ENCODE measurements at regions not wholly inside any gene's neighbourhood (a gene's known extent, or its start where the extent isn't known, plus 50 kb on each side); places are given as distances from the start of the nearest gene placed in this dataset.

DNA sequence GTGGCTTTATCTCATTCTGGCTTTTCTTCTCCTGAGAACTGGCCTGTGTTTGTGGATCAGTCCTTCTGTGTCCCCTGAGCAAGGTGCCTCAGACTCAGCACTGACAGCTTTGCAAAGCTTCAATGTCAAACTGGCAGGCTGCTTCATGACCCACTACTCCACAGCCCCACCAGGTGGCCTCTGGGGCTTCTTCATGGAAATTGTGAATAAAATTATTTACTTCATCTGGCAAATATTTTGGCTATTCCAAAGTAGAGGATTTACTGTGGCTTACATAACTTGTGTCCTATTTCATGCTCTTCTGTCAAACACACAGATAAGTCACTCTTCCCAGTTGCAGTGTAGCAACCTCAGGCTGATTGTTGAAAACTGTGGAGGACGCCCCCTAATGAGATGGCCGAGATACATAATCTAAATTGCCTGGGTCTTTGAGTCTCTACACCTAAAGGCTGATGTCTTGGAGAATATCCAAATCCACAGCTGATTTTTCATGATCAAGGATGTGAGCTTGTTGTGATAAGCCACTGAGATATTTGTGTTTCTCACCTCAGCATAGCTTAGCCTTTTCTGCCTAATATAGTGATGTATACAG, 721.9 kb upstream of the SLC10A2 start:
- DNase-seq (ENCODE audit: low read depth) = no peak

DNA sequence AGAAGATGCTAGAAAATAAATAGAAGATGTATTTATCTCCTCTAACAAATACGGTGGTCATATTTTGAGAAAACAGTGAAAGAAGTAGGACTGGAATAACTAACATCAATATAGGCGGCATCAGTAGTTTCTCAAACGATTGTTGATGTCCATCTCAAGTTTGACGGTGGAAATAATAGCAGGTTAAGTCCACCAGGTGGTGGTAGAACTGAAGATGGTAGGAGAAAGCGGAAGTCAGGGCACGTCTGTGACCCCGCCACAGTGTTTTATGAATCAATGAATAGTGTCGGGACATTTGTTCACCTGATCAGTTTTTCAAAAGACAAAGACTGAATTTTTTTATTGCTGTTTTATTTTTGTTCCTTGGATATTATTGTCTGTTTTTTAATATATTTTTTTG, 706.4 kb upstream of the SLC10A2 start:
- DNase-seq (ENCODE audit: low read depth) = no peak

DNA sequence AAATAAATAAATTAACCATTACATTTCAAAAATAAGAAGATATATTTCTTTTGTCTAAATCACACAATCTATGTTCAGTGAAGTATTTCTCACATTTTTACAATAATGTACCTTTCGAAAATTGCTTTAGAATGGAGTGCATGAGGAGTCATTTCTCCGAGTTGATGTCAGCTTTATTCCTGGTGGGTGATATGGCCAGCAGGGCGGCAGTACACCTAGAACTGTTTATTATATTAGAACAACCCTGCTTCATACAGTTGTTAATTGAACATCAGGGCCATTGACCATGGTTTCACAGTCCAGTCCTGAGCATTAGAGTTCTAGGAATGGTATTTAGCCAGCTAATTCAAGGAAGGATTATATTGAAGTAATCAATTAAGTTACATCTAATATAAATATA, 696.3 kb upstream of the SLC10A2 start:
- DNase-seq (ENCODE audit: low read depth) = no peak

- DNase-seq (ENCODE audit: low read depth) = no peak
Measured at GRCh38 chr13:103759361-103759760, 693.1 kb upstream of the SLC10A2 start.

DNA sequence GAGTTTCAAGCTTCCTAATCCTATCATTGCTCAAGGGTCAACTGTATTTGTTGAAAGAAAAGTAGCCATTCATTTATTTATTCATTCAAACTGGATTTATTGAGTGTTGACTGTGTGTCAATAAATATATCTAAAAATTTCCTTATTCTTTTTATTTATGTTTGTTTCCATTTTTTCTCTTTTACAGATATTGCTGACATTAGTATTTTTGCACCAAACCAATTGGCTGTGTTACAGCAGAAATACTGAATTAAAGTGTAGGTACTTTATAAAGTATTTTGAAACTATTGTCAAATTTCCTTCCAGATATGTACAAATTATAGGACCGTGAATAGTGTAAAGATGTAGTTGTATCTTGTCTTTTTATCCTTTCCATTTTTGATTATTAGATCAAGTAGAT, 692.0 kb upstream of the SLC10A2 start:
- DNase-seq (ENCODE audit: low read depth) = no peak

GRCh38 chr13:103757361-103757760, 691.1 kb upstream of the SLC10A2 start:
- no peak for DNase-seq (ENCODE audit: low read depth)

DNA sequence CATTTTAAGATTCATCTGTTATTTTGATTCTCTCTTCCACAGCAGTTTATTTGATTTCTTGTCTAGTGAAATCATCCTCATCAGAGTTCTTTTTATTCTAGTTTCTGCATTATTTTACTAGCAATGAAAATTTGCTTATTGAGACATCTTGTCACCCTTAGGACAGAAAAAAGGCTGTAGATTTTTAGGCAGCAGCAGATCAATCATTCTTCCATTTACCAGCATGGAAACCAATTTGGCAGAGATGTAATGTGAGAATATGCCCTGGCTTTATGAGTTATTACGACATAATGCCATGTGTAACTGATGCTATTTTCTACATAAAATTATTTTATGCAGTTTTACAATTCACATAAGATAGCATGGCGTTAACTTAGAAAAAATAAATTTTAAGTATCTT, 688.6 kb upstream of the SLC10A2 start:
- DNase-seq (ENCODE audit: low read depth) = no peak

GRCh38 chr13:103734837-103735236, 668.6 kb upstream of the SLC10A2 start:
- DNase-seq (ENCODE audit: low read depth) = no peak

DNA sequence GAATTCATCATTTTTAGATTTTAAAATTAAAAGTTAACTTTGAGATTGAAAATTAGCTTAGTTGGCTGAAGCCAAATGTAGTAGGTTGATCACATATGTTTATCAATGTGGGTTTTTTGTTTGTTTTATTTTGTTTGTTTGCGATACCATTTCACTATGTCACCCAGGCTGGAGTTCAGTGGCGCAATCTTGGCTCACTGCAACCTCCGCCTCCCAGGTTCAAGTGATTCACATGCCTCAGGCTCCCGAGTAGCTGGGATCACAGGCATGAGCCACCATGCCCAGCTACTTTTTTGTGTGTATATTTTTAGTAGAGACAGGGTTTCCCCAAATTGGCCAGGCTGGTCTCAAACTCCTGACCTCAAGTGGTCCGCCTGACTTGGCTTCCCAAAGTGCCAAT, 665.7 kb upstream of the SLC10A2 start:
- DNase-seq (ENCODE audit: low read depth) = no peak

DNA sequence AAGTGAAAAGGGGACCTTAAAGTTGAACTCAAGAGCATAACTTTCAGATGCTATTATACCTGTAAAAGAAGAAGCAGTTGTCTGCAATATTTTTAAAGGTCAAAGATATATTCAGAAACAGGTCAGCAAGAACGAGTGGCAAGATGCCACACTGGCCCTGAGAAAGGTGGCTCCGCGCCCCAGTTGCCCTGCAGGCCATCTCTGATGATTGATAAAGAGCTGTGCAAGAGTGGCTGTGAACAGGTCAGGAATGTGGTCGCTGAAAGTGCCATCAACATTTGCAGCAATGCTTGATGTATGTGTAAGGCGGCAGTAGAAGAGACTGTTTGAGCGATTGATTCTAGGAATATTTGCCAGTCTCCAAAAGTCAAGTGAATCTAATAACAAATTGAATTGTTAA, 664.2 kb upstream of the SLC10A2 start:
- DNase-seq (ENCODE audit: low read depth) = no peak

DNA sequence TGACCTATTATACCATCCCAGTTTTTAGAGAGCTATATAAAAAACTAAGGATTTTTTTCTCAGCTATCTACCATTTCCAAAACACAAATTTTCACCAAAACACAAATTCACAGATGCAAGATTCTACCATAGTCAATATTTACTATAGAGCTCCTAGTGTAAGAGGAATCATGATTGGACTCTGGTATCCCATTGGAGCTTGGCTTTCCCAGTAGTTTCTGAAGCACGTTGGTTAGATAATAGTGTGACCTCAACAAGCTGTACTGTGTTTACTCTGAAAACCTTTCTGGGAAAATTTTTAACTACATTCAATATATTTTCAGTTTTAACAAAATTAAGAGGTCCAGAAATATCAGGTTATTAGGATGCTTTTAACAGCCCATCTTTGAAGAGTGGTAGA, 660.6 kb upstream of the SLC10A2 start:
- DNase-seq (ENCODE audit: low read depth) = no peak

- DNase-seq (ENCODE audit: low read depth) = no peak
Measured at GRCh38 chr13:103716718-103717117, 650.5 kb upstream of the SLC10A2 start.

- DNase-seq (ENCODE audit: low read depth) = no peak
Measured at GRCh38 chr13:103715335-103715734, 649.1 kb upstream of the SLC10A2 start.

DNA sequence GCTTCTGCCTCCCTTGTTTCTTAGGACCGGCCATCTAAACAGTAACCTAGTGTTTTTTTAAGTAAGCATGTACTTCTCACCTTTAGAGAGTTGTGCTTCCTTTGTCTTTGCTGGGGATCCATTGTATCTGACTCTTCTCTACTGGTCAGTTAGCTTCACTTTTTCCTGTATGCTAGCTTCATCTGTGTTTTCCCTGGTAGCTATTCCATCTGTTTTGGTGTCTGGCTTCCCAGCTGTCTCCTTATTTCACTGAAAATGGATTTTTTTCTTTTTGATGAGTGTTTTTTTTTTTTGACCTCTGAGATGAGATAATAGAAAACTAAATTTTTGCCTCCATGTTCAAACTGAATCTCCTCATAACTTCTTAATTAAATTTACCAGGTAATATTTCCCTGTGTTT, 637.0 kb upstream of the SLC10A2 start:
- DNase-seq (ENCODE audit: low read depth) = no peak

GRCh38 chr13:103698000-103698399, 631.8 kb upstream of the SLC10A2 start:
- DNase-seq (ENCODE audit: low read depth) = no peak

DNA sequence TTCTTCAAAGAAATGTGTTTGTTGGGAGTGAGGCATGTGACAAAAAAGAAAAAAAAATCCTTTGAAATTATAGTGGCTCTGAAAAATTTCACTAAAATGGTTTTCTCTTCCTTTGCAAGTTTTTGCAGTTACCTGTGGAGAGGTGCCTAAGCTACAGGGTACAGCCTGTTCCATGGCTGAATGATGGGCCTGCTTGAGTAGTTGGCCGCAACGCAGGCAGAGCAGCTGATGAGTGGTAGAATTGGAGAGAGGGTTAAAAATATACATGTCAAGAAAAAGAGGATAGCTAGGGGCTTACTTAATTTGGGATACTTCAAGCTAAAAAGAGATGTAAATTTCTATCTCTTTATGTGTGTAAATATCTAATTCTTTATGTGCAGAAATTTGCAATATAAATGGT, 629.1 kb upstream of the SLC10A2 start:
- no peak for DNase-seq (ENCODE audit: low read depth)

DNA sequence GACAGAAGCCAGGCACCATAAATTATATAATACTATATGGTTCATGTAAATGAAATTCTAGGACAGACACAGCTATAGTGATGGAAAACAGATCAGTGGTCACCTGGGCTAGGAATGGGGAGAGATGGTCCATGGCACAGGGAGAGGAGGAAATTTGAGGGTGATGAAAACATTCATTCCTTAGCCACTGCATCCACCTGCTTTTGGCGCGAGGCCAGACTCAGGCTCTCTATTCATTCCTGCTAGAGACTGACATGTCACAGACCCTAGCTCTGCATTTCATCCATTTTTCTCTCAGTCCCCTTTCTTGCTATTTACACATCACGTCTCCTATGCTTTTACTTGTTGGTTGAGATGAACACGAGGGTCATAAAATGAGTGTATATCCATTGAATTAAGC, 628.3 kb upstream of the SLC10A2 start:
- no peak for DNase-seq (ENCODE audit: low read depth)

DNA sequence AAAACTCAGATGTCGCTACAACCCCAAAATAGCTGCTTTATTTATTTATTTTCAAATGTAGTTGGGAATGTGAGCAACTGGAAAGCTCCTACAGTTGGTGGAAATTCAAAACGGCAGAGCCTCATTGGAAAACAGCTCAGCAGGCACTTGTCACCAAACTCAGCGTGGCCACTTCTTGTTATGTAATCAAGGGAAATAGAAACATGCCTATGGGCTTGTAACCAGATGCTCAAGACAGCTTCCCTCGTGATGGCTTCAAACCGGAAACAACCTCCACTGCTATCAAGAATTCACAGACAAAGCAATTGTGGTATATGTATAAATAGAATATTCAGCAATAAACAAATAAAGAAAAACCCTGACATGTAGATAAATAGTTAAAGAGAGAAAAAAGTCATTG, 627.8 kb upstream of the SLC10A2 start:
- DNase-seq (ENCODE audit: low read depth) = no peak

- no peak for DNase-seq (ENCODE audit: low read depth)
Measured at GRCh38 chr13:103692442-103692841, 626.2 kb upstream of the SLC10A2 start.

DNA sequence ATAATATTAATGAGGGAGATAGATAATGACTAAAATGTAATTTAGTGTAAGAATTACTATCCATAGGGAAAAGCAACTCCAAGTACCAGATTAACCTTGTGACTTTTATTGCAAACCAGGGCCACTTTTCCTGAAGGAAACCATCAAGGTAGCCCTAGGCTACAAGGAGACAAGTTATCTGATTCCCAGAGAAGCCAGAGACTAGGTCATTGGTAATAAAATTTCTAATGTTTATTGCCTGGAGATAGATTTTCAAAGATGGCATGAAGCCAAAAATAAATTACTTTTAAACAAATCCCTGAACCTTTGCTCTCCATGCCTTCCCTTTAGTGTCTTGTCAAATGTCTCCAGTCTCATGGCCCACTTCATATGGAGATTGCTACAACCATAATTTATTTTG, 610.1 kb upstream of the SLC10A2 start:
- no peak for DNase-seq (ENCODE audit: low read depth)

DNA sequence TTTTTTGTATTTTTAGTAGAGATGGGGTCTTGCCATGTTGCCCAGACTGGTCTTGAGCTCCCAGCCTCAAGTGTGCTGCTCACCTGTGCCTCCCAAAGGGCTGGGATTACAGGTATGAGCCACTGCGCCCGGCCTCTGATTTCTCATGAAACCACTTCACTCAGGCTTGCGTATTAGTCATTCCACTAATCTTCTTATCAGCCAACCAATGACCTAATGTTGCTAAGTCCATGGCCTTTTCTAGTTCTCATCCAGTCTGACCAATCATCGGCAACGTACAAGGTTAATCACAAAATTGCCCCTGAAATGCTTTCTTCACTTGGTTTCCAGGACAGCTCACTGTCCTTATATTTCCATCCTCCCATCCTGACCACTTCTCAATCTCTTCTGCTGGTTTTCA, 605.3 kb upstream of the SLC10A2 start:
- DNase-seq (ENCODE audit: low read depth) = no peak

GRCh38 chr13:103663996-103664395, 597.8 kb upstream of the SLC10A2 start:
- no peak for DNase-seq (ENCODE audit: low read depth)

DNA sequence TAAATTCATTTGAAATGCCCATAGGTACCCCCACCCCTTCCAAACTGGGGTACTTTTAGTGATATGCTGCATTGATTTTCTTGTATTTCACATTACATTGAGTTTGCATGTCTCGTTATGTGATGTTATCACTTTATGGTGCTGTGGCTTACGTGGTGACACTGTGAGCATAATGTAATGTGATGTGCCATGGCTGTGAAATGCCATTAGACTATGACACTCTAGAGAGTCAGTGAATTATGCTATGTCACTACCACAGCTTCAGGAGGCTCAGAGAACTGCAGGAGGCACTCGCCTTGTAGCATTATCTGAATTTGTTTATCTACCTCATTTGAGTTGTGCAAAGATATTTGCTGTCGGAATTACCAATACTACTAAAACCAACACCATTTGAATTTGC, 590.1 kb upstream of the SLC10A2 start:
- no peak for DNase-seq (ENCODE audit: low read depth)

GRCh38 chr13:103640606-103641005, 574.4 kb upstream of the SLC10A2 start:
- DNase-seq (ENCODE audit: low read depth) = no peak

DNA sequence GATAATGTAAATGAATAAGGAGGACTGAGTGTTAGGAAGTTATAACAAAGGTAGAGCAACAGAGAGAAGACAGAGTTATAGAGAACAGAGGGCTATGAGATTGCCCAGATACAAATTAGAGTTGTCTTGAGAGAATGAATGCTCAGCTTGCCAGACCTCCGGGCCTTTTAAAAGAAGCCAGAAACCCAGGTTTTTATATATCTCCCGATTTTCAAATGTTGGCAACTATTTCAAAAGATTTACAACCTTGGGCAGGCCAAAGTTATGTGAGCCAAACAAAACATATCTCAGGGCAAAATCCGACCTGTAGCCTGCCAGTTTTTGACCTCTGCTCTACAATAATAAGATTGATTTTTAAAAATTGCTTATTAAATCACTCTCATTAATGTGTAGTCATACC, 573.1 kb upstream of the SLC10A2 start:
- DNase-seq (ENCODE audit: low read depth) = no peak

All from stimulated activated CD8-positive, alpha-beta memory T cell treated with anti-CD3 and anti-CD28 coated beads, Interleukin-7, amount 100 ng/mL, for 24 hours (primary cell).